ENCODE measurements at regions not wholly inside any gene's neighbourhood (a gene's known extent, or its start where the extent isn't known, plus 50 kb on each side); places are given as distances from the start of the nearest gene placed in this dataset.

GRCh38 chr2:217294211-217294610 is 434.3 kb upstream of the TNP1 start:
- no peaks in the 10 kb centered on the region for H3K9me2 ChIP-seq (ENCODE audit: insufficient read depth)
- no peaks in the 10 kb centered on the region for H3K79me2 ChIP-seq (replicated peaks; ENCODE audit: insufficient read depth)
- H3K27ac ChIP-seq (ENCODE audit: low read depth): no peak overlapping the region
- no peak overlapping the region for H3K4me3 Mint-ChIP-seq
- H3K4me1 Mint-ChIP-seq: peaks cover 8% of the 10 kb centered on the region
- H3K4me3 ChIP-seq: no peak overlapping the region
- no peaks in the 10 kb centered on the region for H3K27me3 ChIP-seq (ENCODE audit: insufficient read depth)
- H3K4me2 ChIP-seq: no peak overlapping the region
- H3K27me3 Mint-ChIP-seq (ENCODE audit: insufficient read depth, low read depth, poor library complexity): no peaks in the 10 kb centered on the region
- H3F3A ChIP-seq (replicated peaks; ENCODE audit: low read depth): no peaks in the 10 kb centered on the region
- no peak for TF ChIP-seq NANOG (IDR thresholded peaks at IDR 0.05; ENCODE audit: borderline replicate concordance)
- no peak for TF ChIP-seq POLR2AphosphoS5 (IDR thresholded peaks at IDR 0.05; ENCODE audit: low read depth)
- no peak for TF ChIP-seq EZH2phosphoT487 (IDR thresholded peaks at IDR 0.05; ENCODE audit: unreplicated experiment)
- TF ChIP-seq, protein P1, sequence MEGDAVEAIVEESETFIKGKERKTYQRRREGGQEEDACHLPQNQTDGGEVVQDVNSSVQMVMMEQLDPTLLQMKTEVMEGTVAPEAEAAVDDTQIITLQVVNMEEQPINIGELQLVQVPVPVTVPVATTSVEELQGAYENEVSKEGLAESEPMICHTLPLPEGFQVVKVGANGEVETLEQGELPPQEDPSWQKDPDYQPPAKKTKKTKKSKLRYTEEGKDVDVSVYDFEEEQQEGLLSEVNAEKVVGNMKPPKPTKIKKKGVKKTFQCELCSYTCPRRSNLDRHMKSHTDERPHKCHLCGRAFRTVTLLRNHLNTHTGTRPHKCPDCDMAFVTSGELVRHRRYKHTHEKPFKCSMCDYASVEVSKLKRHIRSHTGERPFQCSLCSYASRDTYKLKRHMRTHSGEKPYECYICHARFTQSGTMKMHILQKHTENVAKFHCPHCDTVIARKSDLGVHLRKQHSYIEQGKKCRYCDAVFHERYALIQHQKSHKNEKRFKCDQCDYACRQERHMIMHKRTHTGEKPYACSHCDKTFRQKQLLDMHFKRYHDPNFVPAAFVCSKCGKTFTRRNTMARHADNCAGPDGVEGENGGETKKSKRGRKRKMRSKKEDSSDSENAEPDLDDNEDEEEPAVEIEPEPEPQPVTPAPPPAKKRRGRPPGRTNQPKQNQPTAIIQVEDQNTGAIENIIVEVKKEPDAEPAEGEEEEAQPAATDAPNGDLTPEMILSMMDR (conservative IDR thresholded peaks at IDR 0.05; ENCODE audit: low read depth in 2 of 2): no peak
- no peak for TF ChIP-seq STAT1 (IDR thresholded peaks at IDR 0.05; ENCODE audit: unreplicated experiment)
- no peak for TF ChIP-seq CREB1 (CRISPR knock-in tag; IDR thresholded peaks at IDR 0.05; ENCODE audit: low read depth)
- TF ChIP-seq ZNF331 (CRISPR knock-in tag; IDR thresholded peaks at IDR 0.05; ENCODE audit: low read depth): no peak
- TF ChIP-seq, protein P2, sequence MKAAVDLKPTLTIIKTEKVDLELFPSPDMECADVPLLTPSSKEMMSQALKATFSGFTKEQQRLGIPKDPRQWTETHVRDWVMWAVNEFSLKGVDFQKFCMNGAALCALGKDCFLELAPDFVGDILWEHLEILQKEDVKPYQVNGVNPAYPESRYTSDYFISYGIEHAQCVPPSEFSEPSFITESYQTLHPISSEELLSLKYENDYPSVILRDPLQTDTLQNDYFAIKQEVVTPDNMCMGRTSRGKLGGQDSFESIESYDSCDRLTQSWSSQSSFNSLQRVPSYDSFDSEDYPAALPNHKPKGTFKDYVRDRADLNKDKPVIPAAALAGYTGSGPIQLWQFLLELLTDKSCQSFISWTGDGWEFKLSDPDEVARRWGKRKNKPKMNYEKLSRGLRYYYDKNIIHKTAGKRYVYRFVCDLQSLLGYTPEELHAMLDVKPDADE (IDR thresholded peaks at IDR 0.05): no peak
- no peak for TF ChIP-seq JUNB (IDR thresholded peaks at IDR 0.05; ENCODE audit: unreplicated experiment)
- no peak for TF ChIP-seq ZNF462 (CRISPR knock-in tag; IDR thresholded peaks at IDR 0.05)
- no peak for TF ChIP-seq REST (IDR thresholded peaks at IDR 0.05; ENCODE audit: unreplicated experiment)
- no peak for TF ChIP-seq ZNF114 (CRISPR knock-in tag; IDR thresholded peaks at IDR 0.05)
- no peak for TF ChIP-seq EZH2 (IDR thresholded peaks at IDR 0.05; ENCODE audit: low read depth, unreplicated experiment)
- DNase-seq (ENCODE audit: low spot score): no peak
- H3K27ac Mint-ChIP-seq: no peak overlapping the region
- no peaks in the 10 kb centered on the region for H4K20me1 ChIP-seq (replicated peaks; ENCODE audit: insufficient read depth)
- H3K9me3 Mint-ChIP-seq: peaks cover 13% of the 10 kb centered on the region
- no peaks in the 10 kb centered on the region for H3K36me3 ChIP-seq (ENCODE audit: insufficient read depth)
- peaks cover 9% of the 10 kb centered on the region; the same call in 2 of the 3 replicates for H3K36me3 Mint-ChIP-seq (ENCODE audit: low read depth)
- no peak for ATAC-seq
- H2AFZ ChIP-seq: no peak overlapping the region
- H3K4me1 ChIP-seq (ENCODE audit: insufficient read depth): peaks cover 7% of the 10 kb centered on the region; the same call in 1 of the 2 replicates
